GM21619 (cell line): ENCODE measurements at regions not wholly inside any gene's neighbourhood (a gene's known extent, or its start where the extent isn't known, plus 50 kb on each side); places are given as distances from the start of the nearest gene placed in this dataset.
"Not testable (repeated sequence)": the region's sequence is repeated elsewhere in the genome, so short reads cannot be mapped to it uniquely, and the experiment has no call there.

Experiments
- ATAC-seq: cut with Tn5 transposase; IDR thresholded peaks from one replicate; pipeline ENCODE4 v1.9.1; 2021; ENCODE audit not compliant: unreplicated experiment

- no peak for ATAC-seq
Measured at GRCh38 chr6:90915224-90915915, 328.5 kb upstream of the MAP3K7 start.

GRCh38 chr6:90914312-90914711 is 327.4 kb upstream of the MAP3K7 start:
- ATAC-seq = no peak

GRCh38 chr6:90913266-90913960 is 326.5 kb upstream of the MAP3K7 start:
- no peak for ATAC-seq

- ATAC-seq = no peak
Measured at GRCh38 chr6:90911642-90912041, 324.8 kb upstream of the MAP3K7 start.

GRCh38 chr6:90910893-90911292 is 324.0 kb upstream of the MAP3K7 start:
- no peak for ATAC-seq

- ATAC-seq = no peak
Measured at GRCh38 chr6:90907931-90908655, 321.2 kb upstream of the MAP3K7 start.

- no peak for ATAC-seq
Measured at GRCh38 chr6:90905351-90905750, 318.5 kb upstream of the MAP3K7 start.

GRCh38 chr6:90900034-90900433 is 313.2 kb upstream of the MAP3K7 start:
- ATAC-seq = no peak

GRCh38 chr6:90898763-90899162 is 311.9 kb upstream of the MAP3K7 start:
- no peak for ATAC-seq

GRCh38 chr6:90896075-90896547 is 309.2 kb upstream of the MAP3K7 start:
- no peak for ATAC-seq

- no peak for ATAC-seq
Measured at GRCh38 chr6:90895299-90896074, 308.6 kb upstream of the MAP3K7 start.

GRCh38 chr6:90894285-90895130 is 307.6 kb upstream of the MAP3K7 start:
- ATAC-seq = no peak

- ATAC-seq = no peak
Measured at GRCh38 chr6:90893400-90893799, 306.5 kb upstream of the MAP3K7 start.

GRCh38 chr6:90892271-90892670 is 305.4 kb upstream of the MAP3K7 start:
- no peak for ATAC-seq

- no peak for ATAC-seq
Measured at GRCh38 chr6:90891355-90891754, 304.5 kb upstream of the MAP3K7 start.

GRCh38 chr6:90890683-90891330 is 303.9 kb upstream of the MAP3K7 start:
- ATAC-seq = no peak

- no peak for ATAC-seq
Measured at GRCh38 chr6:90887764-90888163, 300.9 kb upstream of the MAP3K7 start.

- no peak for ATAC-seq
Measured at GRCh38 chr6:90885611-90886056, 298.8 kb upstream of the MAP3K7 start.

GRCh38 chr6:90885137-90885536 is 298.3 kb upstream of the MAP3K7 start:
- not testable (repeated sequence) for ATAC-seq

GRCh38 chr6:90877616-90878015 is 290.7 kb upstream of the MAP3K7 start:
- no peak for ATAC-seq
